ENCODE measurements at regions not wholly inside any gene's neighbourhood (a gene's known extent, or its start where the extent isn't known, plus 50 kb on each side); places are given as distances from the start of the nearest gene placed in this dataset.

GRCh38 chr3:67976663-67977062 lies 322.3 kb upstream of the SUCLG2 start:
- H3K4me2 ChIP-seq (ENCODE audit: low read length): no peak overlapping the region
- ChIA-PET CTCF (ENCODE audit: unreplicated experiment) (no interaction called here), POLR2A (interaction anchor here (1.1 kb wide), 1 partner anchor 22 kb away, joined by 3 read pairs; no protein-coding TSS in a partner anchor)
- H3K4me3 ChIP-seq (ENCODE audit: low read depth, low read length, poor library complexity, severe bottlenecking): no peak overlapping the region
- H3K9me3 ChIP-seq (ENCODE audit: low read length): no peaks in the 10 kb centered on the region; the same call in 1 of the 2 replicates
- TF ChIP-seq, protein P1, sequence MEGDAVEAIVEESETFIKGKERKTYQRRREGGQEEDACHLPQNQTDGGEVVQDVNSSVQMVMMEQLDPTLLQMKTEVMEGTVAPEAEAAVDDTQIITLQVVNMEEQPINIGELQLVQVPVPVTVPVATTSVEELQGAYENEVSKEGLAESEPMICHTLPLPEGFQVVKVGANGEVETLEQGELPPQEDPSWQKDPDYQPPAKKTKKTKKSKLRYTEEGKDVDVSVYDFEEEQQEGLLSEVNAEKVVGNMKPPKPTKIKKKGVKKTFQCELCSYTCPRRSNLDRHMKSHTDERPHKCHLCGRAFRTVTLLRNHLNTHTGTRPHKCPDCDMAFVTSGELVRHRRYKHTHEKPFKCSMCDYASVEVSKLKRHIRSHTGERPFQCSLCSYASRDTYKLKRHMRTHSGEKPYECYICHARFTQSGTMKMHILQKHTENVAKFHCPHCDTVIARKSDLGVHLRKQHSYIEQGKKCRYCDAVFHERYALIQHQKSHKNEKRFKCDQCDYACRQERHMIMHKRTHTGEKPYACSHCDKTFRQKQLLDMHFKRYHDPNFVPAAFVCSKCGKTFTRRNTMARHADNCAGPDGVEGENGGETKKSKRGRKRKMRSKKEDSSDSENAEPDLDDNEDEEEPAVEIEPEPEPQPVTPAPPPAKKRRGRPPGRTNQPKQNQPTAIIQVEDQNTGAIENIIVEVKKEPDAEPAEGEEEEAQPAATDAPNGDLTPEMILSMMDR (conservative IDR thresholded peaks at IDR 0.05; ENCODE audit: low read length): no peak
- TF ChIP-seq EZH2phosphoT487 (IDR thresholded peaks at IDR 0.05; ENCODE audit: borderline replicate concordance, low read depth, low read length): no peak
- no peaks in the 10 kb centered on the region for H3K36me3 ChIP-seq (ENCODE audit: insufficient read depth, low read length)
- H3K9me2 ChIP-seq (ENCODE audit: insufficient read depth, low read length): no peaks in the 10 kb centered on the region
- no peak overlapping the region for H3K27ac ChIP-seq (ENCODE audit: low read depth, low read length, poor library complexity, severe bottlenecking)
- intact Hi-C loops (cut with micrococcal nuclease; ENCODE audit: unreplicated experiment): no loop called here
- no peak for DNase-seq (ENCODE audit: low spot score)
- no peaks in the 10 kb centered on the region for H3K4me1 ChIP-seq (ENCODE audit: insufficient read depth, low read length, poor library complexity, severe bottlenecking)
- H2AFZ ChIP-seq (ENCODE audit: low read length): no peak overlapping the region
- BruUV-seq (replicated peaks): no TSS peak
- H3K79me2 ChIP-seq (ENCODE audit: insufficient read depth, low read depth, low read length): no peaks in the 10 kb centered on the region
- no peaks in the 10 kb centered on the region for H4K20me1 ChIP-seq (ENCODE audit: insufficient read depth, low read length)

DNA sequence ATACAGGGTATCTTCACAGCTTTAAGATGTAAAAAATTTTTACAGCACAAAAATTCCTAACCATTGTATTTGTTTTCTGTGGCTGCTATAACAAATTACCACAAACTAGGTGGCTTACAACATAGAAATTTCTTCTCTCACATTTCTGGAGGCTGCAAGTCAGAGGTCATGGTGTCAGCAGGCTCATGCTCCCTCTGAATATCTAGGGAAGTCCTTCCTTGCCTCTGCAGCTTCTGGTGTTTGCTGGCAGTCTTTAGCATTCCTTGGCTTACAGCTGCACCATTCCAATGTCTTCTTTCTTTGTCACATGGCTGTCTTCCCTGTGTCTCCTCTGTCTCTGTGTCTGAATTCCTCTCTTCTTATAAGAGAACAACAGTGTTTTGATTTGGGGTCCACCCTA lies 310.2 kb upstream of the SUCLG2 start:
- Histone ChIP-seq H3K79me2 (ENCODE audit: insufficient read depth, low read depth, low read length) (no peaks in the 10 kb centered on the region), H4K20me1 (ENCODE audit: insufficient read depth, low read length) (no peaks in the 10 kb centered on the region), H3K36me3 (ENCODE audit: insufficient read depth, low read length) (no peaks in the 10 kb centered on the region), H3K4me1 (ENCODE audit: insufficient read depth, low read length, poor library complexity, severe bottlenecking) (no peaks in the 10 kb centered on the region), H3K9me3 (ENCODE audit: low read length) (0 out of 2 replicates have a peak, but pooled peaks cover 3% of the 10 kb centered on the region), H3K4me2 (ENCODE audit: low read length) (no peak overlapping the region), H3K9me2 (ENCODE audit: insufficient read depth, low read length) (no peaks in the 10 kb centered on the region), H2AFZ (ENCODE audit: low read length) (no peak overlapping the region), H3K4me3 (ENCODE audit: low read depth, low read length, poor library complexity, severe bottlenecking) (no peak overlapping the region), H3K27ac (ENCODE audit: low read depth, low read length, poor library complexity, severe bottlenecking) (no peak overlapping the region)
- TF ChIP-seq EZH2phosphoT487 (IDR thresholded peaks at IDR 0.05; ENCODE audit: borderline replicate concordance, low read depth, low read length): no peak
- TF ChIP-seq, protein P1 (conservative IDR thresholded peaks at IDR 0.05; ENCODE audit: low read length): no peak
- intact Hi-C loops (cut with micrococcal nuclease; ENCODE audit: unreplicated experiment): no loop called here
- no TSS peak for BruUV-seq (replicated peaks)
- CTCF ChIA-PET (ENCODE audit: unreplicated experiment): no interaction called here
- no peak for DNase-seq (ENCODE audit: low spot score)
- POLR2A ChIA-PET: interaction anchor here (0.6 kb wide), 1 partner anchor 1820 kb away, joined by 3 read pairs; no protein-coding TSS in a partner anchor

GRCh38 chr3:67957268-67957667 lies 302.9 kb upstream of the SUCLG2 start:
- CTCF ChIA-PET (ENCODE audit: unreplicated experiment): no interaction called here
- POLR2A ChIA-PET: no interaction called here

More at GRCh38 chr3:67957268-67957667, 302.9 kb upstream of the SUCLG2 start:
- no peaks in the 10 kb centered on the region for H3K36me3 ChIP-seq (ENCODE audit: insufficient read depth, low read length)
- H3K27ac ChIP-seq (ENCODE audit: low read depth, low read length, poor library complexity, severe bottlenecking): no peak overlapping the region
- H2AFZ ChIP-seq (ENCODE audit: low read length): no peak overlapping the region
- BruUV-seq (replicated peaks): no TSS peak
- 0 out of 2 replicates have a peak, but pooled peaks cover 4% of the 10 kb centered on the region for H3K9me3 ChIP-seq (ENCODE audit: low read length)
- no peak overlapping the region for H3K4me2 ChIP-seq (ENCODE audit: low read length)
- no peaks in the 10 kb centered on the region for H3K79me2 ChIP-seq (ENCODE audit: insufficient read depth, low read depth, low read length)
- intact Hi-C loops (cut with micrococcal nuclease; ENCODE audit: unreplicated experiment): no loop called here
- H3K4me3 ChIP-seq (ENCODE audit: low read depth, low read length, poor library complexity, severe bottlenecking): no peak overlapping the region
- no peaks in the 10 kb centered on the region for H3K4me1 ChIP-seq (ENCODE audit: insufficient read depth, low read length, poor library complexity, severe bottlenecking)
- no peak for DNase-seq (ENCODE audit: low spot score)
- TF ChIP-seq, protein P1 (conservative IDR thresholded peaks at IDR 0.05; ENCODE audit: low read length): no peak
- TF ChIP-seq EZH2phosphoT487 (IDR thresholded peaks at IDR 0.05; ENCODE audit: borderline replicate concordance, low read depth, low read length): no peak
- H4K20me1 ChIP-seq (ENCODE audit: insufficient read depth, low read length): no peaks in the 10 kb centered on the region
- H3K9me2 ChIP-seq (ENCODE audit: insufficient read depth, low read length): no peaks in the 10 kb centered on the region
